GM23338 (cell line): ENCODE measurements at regions not wholly inside any gene's neighbourhood (a gene's known extent, or its start where the extent isn't known, plus 50 kb on each side); places are given as distances from the start of the nearest gene placed in this dataset.

Source experiments
- EZH2 ChIP-seq: fragments of 200-600 bp; sonication (generic); IDR thresholded peaks from one replicate; pipeline ENCODE4 v1.8.0; 2017; ENCODE audit warnings: antibody characterized with exemption, mild to moderate bottlenecking, low read depth; ENCODE audit not compliant: unreplicated experiment
- EZH2phosphoT487 ChIP-seq: fragments of 200-600 bp; sonication (generic); IDR thresholded peaks from one replicate; pipeline ENCODE4 v1.8.1; 2018; ENCODE audit warnings: antibody characterized with exemption; ENCODE audit not compliant: unreplicated experiment
- POLR2AphosphoS5 ChIP-seq: IDR thresholded peaks from 2 replicates; pipeline ENCODE4 v1.6.1; 2016; ENCODE audit warnings: antibody characterized with exemption, low read depth
- TF ChIP-seq, protein P1 (sequence below), 2 experiments: fragments of 200-600 bp in 1 of 2; sonication (generic) in 1 of 2; conservative IDR thresholded peaks; 2 replicates each; pipeline versions ENCODE4 v1.5.1 to v1.6.1; 2016 to 2017; ENCODE audit warnings: antibody characterized with exemption in 2 of 2, low read depth in 2 of 2, mild to moderate bottlenecking in 2 of 2, moderate library complexity in 1 of 2

DNA sequence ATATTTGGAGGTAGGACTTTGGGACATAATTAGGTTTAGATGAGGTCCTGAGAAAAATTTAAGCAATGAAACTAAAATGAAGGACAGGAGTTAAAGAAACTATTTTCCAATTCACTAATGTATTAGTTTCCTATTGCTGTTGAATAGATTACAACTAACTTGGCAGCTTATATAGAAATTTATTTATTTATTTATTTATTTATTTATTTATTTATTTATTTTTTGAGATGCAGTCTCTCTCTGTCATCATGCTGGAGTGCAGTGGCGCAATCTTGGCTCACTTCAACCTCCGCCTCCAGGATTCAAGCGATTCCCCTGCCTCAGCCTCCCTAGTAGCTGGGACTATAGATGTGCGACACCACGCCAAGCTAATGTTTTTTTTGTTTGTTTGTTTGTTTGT, 182.4 kb upstream of the ADCY2 start:
- TF ChIP-seq, protein P1, sequence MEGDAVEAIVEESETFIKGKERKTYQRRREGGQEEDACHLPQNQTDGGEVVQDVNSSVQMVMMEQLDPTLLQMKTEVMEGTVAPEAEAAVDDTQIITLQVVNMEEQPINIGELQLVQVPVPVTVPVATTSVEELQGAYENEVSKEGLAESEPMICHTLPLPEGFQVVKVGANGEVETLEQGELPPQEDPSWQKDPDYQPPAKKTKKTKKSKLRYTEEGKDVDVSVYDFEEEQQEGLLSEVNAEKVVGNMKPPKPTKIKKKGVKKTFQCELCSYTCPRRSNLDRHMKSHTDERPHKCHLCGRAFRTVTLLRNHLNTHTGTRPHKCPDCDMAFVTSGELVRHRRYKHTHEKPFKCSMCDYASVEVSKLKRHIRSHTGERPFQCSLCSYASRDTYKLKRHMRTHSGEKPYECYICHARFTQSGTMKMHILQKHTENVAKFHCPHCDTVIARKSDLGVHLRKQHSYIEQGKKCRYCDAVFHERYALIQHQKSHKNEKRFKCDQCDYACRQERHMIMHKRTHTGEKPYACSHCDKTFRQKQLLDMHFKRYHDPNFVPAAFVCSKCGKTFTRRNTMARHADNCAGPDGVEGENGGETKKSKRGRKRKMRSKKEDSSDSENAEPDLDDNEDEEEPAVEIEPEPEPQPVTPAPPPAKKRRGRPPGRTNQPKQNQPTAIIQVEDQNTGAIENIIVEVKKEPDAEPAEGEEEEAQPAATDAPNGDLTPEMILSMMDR (conservative IDR thresholded peaks at IDR 0.05; ENCODE audit: low read depth in 2 of 2) = no peak
- TF ChIP-seq POLR2AphosphoS5 = no peak
- TF ChIP-seq EZH2 = no peak
- no peak for TF ChIP-seq EZH2phosphoT487
